PC-9 (cell line): ENCODE measurements at regions not wholly inside any gene's neighbourhood (a gene's known extent, or its start where the extent isn't known, plus 50 kb on each side); places are given as distances from the start of the nearest gene placed in this dataset.

Experiments used
- CTCF ChIP-seq: fragments of 200-600 bp; sonication (generic); conservative IDR thresholded peaks from 2 replicates; pipeline ENCODE4 v1.6.1; 2017; ENCODE audit warnings: mixed run types, antibody characterized with exemption, mild to moderate bottlenecking, moderate library complexity
- EZH2 ChIP-seq: fragments of 200-600 bp; sonication (generic); IDR thresholded peaks from 2 replicates; pipeline ENCODE4 v1.8.0; 2017; ENCODE audit warnings: antibody characterized with exemption, low read depth

DNA sequence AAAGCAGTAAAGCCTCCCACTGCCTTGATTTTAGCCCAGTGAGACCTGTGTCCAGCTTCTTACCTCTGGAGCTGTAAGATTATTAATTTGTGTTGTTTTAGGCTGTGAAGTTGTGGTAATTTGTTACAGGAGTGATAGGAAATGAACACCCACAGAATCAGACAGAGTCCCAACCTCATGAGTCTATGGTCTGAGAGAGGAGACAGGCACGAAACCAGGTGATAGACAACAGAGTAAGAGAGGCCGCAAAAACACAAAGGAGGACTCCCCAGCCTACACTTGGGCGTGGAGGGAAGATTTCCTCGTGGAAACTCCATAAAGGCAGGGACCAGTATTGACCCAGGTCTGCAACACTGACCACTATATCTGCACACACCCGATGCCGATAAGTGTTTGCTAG lies 234.6 kb upstream of the JUN start:
- TF ChIP-seq CTCF: no peak
- no peak for TF ChIP-seq EZH2
